ENCODE measurements at regions not wholly inside any gene's neighbourhood (a gene's known extent, or its start where the extent isn't known, plus 50 kb on each side); places are given as distances from the start of the nearest gene placed in this dataset.

DNA sequence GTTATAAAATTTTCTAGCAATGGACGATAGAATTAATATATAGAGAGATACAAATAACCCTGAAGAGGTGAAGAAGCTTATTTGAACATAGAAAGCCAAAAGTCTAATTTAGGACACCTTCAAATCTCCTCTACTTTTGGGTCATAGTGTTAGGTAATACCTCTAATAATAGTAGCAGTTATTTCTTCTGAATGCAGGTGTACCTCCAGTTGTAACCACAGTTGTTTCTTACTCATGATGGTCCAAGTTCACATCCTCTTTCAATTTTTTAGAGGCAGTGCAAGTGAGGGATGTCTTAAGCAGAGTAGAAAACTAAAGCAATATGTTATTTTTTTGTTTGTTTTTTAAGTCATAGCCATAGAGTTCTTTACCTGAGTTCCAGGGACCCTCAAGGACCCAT lies 429.5 kb downstream of the CCDC85A start:
- DNase-seq (ENCODE audit: low spot score), result no peak
- no peak for ATAC-seq

GRCh38 chr2:56613920-56614319 lies 430.1 kb downstream of the CCDC85A start:
- no peak for ATAC-seq
- no peak for DNase-seq (ENCODE audit: low spot score)

DNA sequence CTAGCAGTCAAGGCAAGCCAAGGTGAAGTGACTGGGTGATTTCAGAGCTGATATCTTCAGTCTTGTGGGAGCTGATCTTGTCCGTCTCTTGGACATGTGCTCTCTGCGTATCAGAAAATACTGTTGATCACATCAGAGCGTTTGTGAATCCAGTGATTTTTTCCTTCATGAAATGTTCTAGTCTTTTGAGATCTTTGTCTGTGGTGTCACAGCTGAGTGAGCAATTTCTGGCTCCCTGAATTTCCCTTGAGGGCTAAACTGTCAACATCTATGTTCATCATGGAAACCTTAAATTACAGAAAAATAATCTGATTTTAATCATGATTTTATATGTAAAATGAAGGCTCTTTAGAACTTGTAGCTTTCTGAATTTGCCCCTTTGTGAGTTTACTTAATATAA lies 432.0 kb downstream of the CCDC85A start:
- ATAC-seq, result no peak
- DNase-seq (ENCODE audit: low spot score), result no peak

DNA sequence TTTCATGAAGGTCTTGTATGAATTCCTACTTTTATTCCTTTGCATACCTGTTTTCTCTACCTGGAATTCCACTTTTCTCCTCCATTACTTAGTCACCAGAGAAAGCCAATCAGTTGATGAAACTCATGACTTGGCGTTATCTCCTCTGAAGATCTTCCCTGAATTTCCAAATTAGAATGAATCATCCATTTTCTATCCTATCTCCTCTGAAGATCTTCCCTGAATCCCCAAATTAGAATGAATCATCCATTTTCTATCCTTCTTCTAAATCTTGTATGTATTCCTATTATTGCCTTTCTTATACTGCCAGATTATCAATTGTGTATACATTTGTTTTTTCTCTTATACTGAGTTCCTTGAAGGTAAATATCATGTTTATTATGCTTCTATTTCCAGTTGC lies 440.4 kb downstream of the CCDC85A start:
- ATAC-seq (no peak), DNase-seq (ENCODE audit: low spot score) (no peak)

DNA sequence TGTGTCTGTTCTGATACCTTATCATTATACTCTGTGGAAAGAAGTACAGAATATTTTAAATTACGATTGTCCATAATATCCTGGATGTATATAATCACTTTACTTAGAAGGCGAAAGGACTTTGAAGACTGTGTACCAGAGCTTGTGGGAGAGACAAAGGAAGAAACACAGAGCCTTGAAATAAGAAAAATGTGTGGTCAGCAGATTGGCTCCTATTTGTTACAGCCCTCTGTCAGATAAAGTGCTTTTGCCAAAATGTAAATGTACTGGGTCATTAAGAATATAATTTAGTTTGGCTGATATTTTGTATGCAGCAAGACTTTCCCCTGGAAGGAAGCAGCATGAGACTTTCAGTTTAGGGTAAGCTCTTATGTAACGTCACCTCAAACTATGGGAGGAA lies 443.1 kb downstream of the CCDC85A start:
- DNase-seq (ENCODE audit: low spot score) (no peak), ATAC-seq (no peak)

DNA sequence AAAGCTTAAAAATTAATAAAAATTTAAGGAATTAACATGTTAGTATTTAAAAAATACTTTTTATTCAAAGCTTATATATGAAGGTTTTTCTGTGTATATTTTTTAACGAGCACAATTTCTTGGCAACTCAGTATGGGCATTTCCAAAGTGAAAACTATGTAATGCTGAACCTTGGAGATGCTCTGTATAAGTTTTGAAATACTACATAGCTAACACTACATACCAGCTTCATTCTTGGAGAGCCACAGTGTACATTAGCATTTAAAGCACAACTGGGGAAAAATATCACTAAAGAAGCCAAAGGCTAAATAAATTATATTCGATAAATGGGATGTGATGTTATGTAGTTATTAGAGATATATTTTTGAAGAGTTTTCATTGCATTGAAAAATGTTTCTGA lies 446.5 kb downstream of the CCDC85A start:
- DNase-seq (ENCODE audit: low spot score) (no peak), ATAC-seq (no peak)

- ATAC-seq (no peak), DNase-seq (ENCODE audit: low spot score) (no peak)
Observed at GRCh38 chr2:56647997-56648396, 464.2 kb downstream of the CCDC85A start.

- ATAC-seq (no peak), DNase-seq (ENCODE audit: low spot score) (no peak)
Observed at GRCh38 chr2:56648802-56649201, 465.0 kb downstream of the CCDC85A start.

DNA sequence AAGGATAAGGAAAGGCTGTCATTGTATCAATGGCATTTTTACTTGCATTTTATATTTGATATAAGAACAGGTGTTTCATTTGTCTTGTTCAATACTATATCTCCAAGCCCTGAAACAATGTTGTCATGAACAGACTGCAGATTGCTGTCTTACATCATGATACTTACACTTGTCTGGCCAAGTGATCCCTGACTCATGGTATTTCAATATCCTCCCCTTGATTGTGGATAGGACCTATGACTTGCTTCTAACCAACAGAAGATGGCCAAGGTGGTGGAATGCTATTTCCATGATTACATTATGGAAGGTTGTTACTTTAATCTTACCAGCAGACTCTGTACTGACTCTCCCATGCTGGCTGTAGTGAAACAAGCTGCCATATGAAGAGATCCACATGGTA lies 471.1 kb downstream of the CCDC85A start:
- no peak for ATAC-seq
- no peak for DNase-seq (ENCODE audit: low spot score)

GRCh38 chr2:56656826-56657225 lies 473.0 kb downstream of the CCDC85A start:
- DNase-seq (ENCODE audit: low spot score) (no peak), ATAC-seq (no peak)

DNA sequence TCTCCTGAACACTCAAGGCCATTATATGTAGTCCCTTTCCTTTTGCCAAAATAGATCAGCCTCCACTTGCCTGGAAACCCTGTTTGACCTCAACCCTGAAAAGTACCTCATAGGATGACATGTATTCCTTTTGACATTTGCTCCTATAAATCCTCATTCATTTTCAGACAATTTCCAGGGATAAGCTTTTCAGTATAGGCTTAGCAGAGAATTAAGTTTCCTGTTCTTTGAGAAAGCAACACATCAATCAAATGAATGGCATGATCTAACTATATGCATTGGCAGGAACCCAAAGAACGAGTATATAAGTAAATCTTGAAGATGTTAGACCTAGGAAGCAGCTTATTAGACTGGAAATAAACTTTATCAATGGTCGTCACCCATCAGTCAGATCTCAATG lies 483.0 kb downstream of the CCDC85A start:
- DNase-seq (ENCODE audit: low spot score) (no peak), ATAC-seq (no peak)

- ATAC-seq, result peak; percentile 80
- DNase-seq (ENCODE audit: low spot score), result no peak
Observed at GRCh38 chr2:56671973-56672569, 488.3 kb downstream of the CCDC85A start.

- ATAC-seq (no peak), DNase-seq (ENCODE audit: low spot score) (no peak)
Observed at GRCh38 chr2:56674084-56674483, 490.3 kb downstream of the CCDC85A start.

- DNase-seq (ENCODE audit: low spot score) (no peak), ATAC-seq (no peak)
Observed at GRCh38 chr2:56676966-56677365, 493.2 kb downstream of the CCDC85A start.

DNA sequence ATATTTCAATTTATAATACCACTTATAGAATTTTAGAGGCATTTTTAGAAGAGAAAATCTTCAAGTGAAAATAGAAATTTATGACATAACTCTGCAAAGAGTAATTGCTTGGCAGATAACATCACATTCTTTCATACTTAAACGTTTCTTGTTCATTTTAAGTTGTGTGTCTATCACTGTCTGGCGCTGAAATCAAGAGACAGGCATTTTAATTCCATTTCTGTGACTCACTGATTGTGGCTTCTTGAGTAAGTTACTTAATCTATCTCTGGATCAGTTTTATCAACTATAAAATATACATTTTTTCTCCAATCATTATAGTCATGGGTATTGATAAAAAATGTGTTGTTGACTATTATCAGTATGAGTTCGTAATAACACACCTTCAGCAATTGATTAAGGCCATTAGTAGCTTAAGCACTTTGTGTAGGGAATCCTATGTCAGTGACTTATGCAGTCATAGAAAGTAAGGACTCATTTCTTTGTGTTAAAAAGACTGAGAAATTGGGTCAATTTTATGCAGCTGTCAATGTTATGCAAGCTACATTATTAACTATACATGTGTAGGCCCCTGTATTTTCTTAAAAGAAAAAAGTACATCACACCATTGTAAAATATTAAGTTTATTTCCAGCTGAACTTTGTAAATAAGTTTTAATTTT lies 497.3 kb downstream of the CCDC85A start:
- ATAC-seq (no peak), DNase-seq (ENCODE audit: low spot score) (no peak)

DNA sequence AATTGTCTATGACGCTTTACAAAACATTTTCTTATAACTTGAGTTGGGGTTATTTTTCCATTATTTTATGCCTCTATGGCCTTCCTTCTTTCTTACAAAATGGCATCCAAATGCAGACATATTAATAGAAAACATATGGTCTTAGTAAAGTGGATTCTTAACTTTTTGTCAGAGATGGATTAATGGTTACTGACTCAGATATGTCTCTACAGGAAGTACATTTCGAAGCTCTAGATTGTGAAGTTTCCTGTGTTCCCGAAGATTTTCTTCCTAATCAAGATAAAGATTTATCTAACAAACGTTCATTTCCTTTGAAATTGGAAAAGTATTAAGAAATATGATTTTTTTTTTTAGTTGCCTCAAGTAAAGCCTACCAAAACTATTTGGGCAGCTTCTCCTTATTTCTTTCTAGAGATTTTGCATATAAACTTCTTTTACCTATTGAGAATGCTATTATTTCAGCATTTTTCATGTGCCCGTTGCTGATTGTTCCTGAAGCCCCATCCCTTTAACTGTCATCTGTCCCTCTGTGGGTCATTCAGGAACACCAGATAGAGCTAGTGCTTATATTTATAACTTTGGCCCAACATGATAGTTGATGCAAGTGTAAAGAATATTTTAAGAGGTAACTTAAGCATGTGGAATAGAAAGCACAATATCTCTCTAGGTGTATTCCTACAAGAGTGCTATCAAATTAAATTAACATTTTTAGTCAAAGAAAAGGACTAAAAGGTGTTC lies 498.0 kb downstream of the CCDC85A start:
- ATAC-seq (no peak), DNase-seq (ENCODE audit: low spot score) (no peak)

- DNase-seq (ENCODE audit: low spot score) (no peak), ATAC-seq (no peak)
Observed at GRCh38 chr2:56682397-56682760, 498.6 kb downstream of the CCDC85A start.

DNA sequence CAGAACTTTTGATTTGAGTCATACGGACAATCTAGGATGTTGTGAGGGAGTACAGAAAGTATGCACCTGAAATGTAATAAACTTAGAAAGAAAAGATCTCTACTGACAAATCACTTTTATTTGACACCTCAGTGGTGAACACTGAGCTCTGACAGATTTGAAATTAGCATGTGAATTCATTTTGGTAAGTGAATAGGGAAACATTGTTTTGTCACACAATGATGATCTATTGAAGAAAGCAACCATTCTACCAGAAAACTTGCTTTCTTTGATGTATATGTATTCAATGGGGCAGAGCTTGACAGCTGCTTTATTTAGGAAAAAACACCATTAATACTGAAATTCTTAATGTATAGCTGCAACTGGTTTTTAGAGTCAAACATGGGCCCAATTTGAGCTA lies 500.5 kb downstream of the CCDC85A start:
- ATAC-seq, result no peak
- no peak for DNase-seq (ENCODE audit: low spot score)

DNA sequence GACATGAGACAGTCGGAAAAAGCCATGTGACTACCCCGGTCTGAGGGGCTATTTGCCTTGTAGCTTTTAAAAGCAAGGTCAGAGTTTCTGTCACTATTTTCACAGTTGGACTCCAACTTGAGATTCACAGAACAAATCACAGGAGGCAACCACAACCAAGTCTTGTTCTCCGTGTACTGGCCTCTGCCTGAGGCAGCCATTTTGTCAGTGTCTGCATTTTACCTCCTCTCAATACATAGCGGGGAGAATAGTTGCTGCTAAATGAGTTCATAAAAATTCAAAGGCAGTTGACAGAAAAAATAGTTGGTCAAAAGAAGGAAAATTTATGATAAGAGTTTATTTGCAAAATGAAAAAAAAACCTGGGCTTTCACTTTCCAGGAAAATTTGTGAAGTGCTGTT lies 501.4 kb downstream of the CCDC85A start:
- ATAC-seq (no peak), DNase-seq (ENCODE audit: low spot score) (no peak)

GRCh38 chr2:56687169-56687568 lies 503.4 kb downstream of the CCDC85A start:
- DNase-seq (ENCODE audit: low spot score) (no peak), ATAC-seq (no peak)

GRCh38 chr2:56688661-56689060 lies 504.9 kb downstream of the CCDC85A start:
- no peak for ATAC-seq
- no peak for DNase-seq (ENCODE audit: low spot score)

DNA sequence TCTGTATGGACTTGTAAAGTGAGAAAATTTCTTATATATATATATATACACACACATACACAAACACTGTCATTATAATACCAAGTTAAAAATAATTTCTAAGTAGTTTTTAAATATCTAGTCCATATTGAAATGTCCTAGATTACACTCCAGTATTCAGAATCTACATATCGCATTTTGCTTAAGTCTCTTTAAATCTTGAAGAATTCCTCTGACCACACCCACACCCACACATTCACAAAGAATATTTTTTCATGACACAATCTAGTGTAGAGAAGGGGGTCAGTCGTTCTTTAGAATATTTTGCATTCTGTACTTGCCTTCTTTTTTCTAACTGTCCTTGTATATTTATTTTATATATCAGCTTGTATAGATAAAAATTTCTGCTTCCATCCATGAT lies 509.7 kb downstream of the CCDC85A start:
- DNase-seq (ENCODE audit: low spot score), result no peak

DNA sequence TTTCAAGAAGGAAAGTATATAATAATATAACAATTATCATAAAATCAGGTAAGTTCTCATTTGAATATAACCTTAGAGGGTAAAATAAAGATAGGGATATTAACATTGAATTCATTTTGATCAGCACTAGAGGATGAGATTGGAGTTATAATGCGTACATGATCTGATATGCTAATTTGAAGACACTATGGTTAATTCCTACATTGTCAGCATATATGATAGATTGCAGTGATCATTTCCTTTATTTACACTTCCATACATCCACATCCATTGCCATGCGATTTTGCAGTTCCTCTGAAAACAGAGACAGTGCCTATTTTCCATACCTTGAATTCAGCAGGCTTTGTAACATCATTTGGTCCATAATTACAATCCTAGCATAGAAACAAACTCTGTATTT lies 519.2 kb downstream of the CCDC85A start:
- DNase-seq (ENCODE audit: low spot score) (no peak), ATAC-seq (no peak)

More for the DNA sequence above, 509.7 kb downstream of the CCDC85A start:
- ATAC-seq, result no peak
